ENCODE measurements at regions not wholly inside any gene's neighbourhood (a gene's known extent, or its start where the extent isn't known, plus 50 kb on each side); places are given as distances from the start of the nearest gene placed in this dataset.

- no peak for TF ChIP-seq CTCF (conservative IDR thresholded peaks at IDR 0.05; ENCODE audit: low read depth, low read length)
- no peak for TF ChIP-seq EZH2phosphoT487 (IDR thresholded peaks at IDR 0.05; ENCODE audit: borderline replicate concordance, low read length)
Observed at GRCh38 chr10:128914681-128915080, 552.4 kb upstream of the MGMT start.

Measured in PC-3 (cell line).